Mesothelial cell of epicardium (in vitro differentiated cells): ENCODE measurements at regions not wholly inside any gene's neighbourhood (a gene's known extent, or its start where the extent isn't known, plus 50 kb on each side); places are given as distances from the start of the nearest gene placed in this dataset.

Experiments used
- DNase-seq, 2 experiments: peaks; one replicate each; pipeline ENCODE4 v3.0.0; 2021; ENCODE audit warnings: low spot score in 2 of 2; ENCODE audit not compliant: unreplicated experiment in 2 of 2
- H3K27ac Mint-ChIP-seq: 2 replicates; pipeline ENCODE4 v1.8.0; 2021; ENCODE audit warnings: mixed read lengths
- H3K27me3 Mint-ChIP-seq: 2 replicates; pipeline ENCODE4 v1.8.0; 2021; ENCODE audit warnings: low read depth, mixed read lengths
- H3K36me3 Mint-ChIP-seq: 2 replicates; pipeline ENCODE4 v1.8.0; 2021; ENCODE audit warnings: mixed read lengths
- H3K4me1 Mint-ChIP-seq: 2 replicates; pipeline ENCODE4 v1.8.0; 2021; ENCODE audit warnings: mixed read lengths
- H3K4me3 Mint-ChIP-seq: 2 replicates; pipeline ENCODE4 v1.8.0; 2021; ENCODE audit warnings: mild to moderate bottlenecking, moderate library complexity, mixed read lengths
- H3K9me3 Mint-ChIP-seq: 2 replicates; pipeline ENCODE4 v1.8.0; 2021; ENCODE audit warnings: mixed read lengths
- CTCF ChIP-seq: fragments of 200-600 bp; sonication (generic); IDR thresholded peaks from one replicate; pipeline ENCODE4 v1.5.0; 2021; ENCODE audit warnings: antibody characterized with exemption; ENCODE audit not compliant: unreplicated experiment

- Mint-ChIP-seq H3K36me3 (no peaks in the 10 kb centered on the region), H3K4me1 (no peaks in the 10 kb centered on the region)
These were observed 107.8 kb upstream of the TNFSF11 start for GRCh38 chr13:42466123-42466522.

GRCh38 chr13:42466609-42467008, 107.3 kb upstream of the TNFSF11 start:
- H3K36me3 Mint-ChIP-seq = no peaks in the 10 kb centered on the region
- H3K27me3 Mint-ChIP-seq = peaks cover 3% of the 10 kb centered on the region
- DNase-seq = no peak
- H3K4me1 Mint-ChIP-seq = no peaks in the 10 kb centered on the region
- peaks cover 41% of the 10 kb centered on the region for H3K9me3 Mint-ChIP-seq
- H3K4me3 Mint-ChIP-seq = no peak overlapping the region
- TF ChIP-seq CTCF = no peak
- no peak overlapping the region for H3K27ac Mint-ChIP-seq

More at GRCh38 chr13:42466123-42466522, 107.8 kb upstream of the TNFSF11 start:
- Mint-ChIP-seq H3K27me3 (peaks cover 3% of the 10 kb centered on the region), H3K27ac (no peak overlapping the region), H3K9me3 (peaks cover 46% of the 10 kb centered on the region), H3K4me3 (no peak overlapping the region)
- TF ChIP-seq CTCF = no peak
- DNase-seq = no peak

- peaks cover 15% of the 10 kb centered on the region for H3K9me3 Mint-ChIP-seq
- H3K4me1 Mint-ChIP-seq = no peaks in the 10 kb centered on the region
- DNase-seq = no peak
- H3K27me3 Mint-ChIP-seq = peaks cover 12% of the 10 kb centered on the region
- TF ChIP-seq CTCF = no peak
- no peak overlapping the region for H3K27ac Mint-ChIP-seq
- H3K4me3 Mint-ChIP-seq = no peak overlapping the region
- H3K36me3 Mint-ChIP-seq = no peaks in the 10 kb centered on the region
These were observed 99.0 kb upstream of the TNFSF11 start for GRCh38 chr13:42474954-42475353.

- Mint-ChIP-seq H3K9me3 (peaks cover 9% of the 10 kb centered on the region), H3K4me3 (no peak overlapping the region), H3K4me1 (no peaks in the 10 kb centered on the region), H3K36me3 (no peaks in the 10 kb centered on the region), H3K27me3 (peaks cover 16% of the 10 kb centered on the region), H3K27ac (no peak overlapping the region)
- no peak for TF ChIP-seq CTCF
- no peak for DNase-seq
These were observed 96.3 kb upstream of the TNFSF11 start for GRCh38 chr13:42477596-42478190.

- H3K36me3 Mint-ChIP-seq = no peaks in the 10 kb centered on the region
- TF ChIP-seq CTCF = no peak
- no peak overlapping the region for H3K27ac Mint-ChIP-seq
- H3K9me3 Mint-ChIP-seq = peaks cover 9% of the 10 kb centered on the region
- H3K4me1 Mint-ChIP-seq = no peaks in the 10 kb centered on the region
- H3K27me3 Mint-ChIP-seq = peaks cover 16% of the 10 kb centered on the region
- no peak for DNase-seq
- H3K4me3 Mint-ChIP-seq = no peak overlapping the region
These were observed 95.3 kb upstream of the TNFSF11 start for GRCh38 chr13:42478531-42479156.
